ENCODE measurements at regions not wholly inside any gene's neighbourhood (a gene's known extent, or its start where the extent isn't known, plus 50 kb on each side); places are given as distances from the start of the nearest gene placed in this dataset.
"Not testable (repeated sequence)": the region's sequence is repeated elsewhere in the genome, so short reads cannot be mapped to it uniquely, and the experiment has no call there.

GRCh38 chr9:22643541-22643940, 196.9 kb downstream of the DMRTA1 start:
- ATAC-seq (ENCODE audit: poor library complexity) = no peak
- DNase-seq = no peak
- intact Hi-C loops (cut with DNase I) = no loop called here

GRCh38 chr9:22645893-22646292, 199.3 kb downstream of the DMRTA1 start:
- no peak for ATAC-seq (ENCODE audit: poor library complexity)
- DNase-seq = no peak
- intact Hi-C loops (cut with DNase I) = no loop called here

GRCh38 chr9:22649384-22649783, 202.8 kb downstream of the DMRTA1 start:
- intact Hi-C loops (cut with DNase I) = no loop called here
- no peak for DNase-seq
- ATAC-seq (ENCODE audit: poor library complexity) = peak; percentile 46

GRCh38 chr9:22650145-22650544, 203.5 kb downstream of the DMRTA1 start:
- DNase-seq (no peak), ATAC-seq (ENCODE audit: poor library complexity) (no peak)
- intact Hi-C loops (cut with DNase I) = no loop called here

GRCh38 chr9:22650946-22651345, 204.3 kb downstream of the DMRTA1 start:
- DNase-seq (no peak), ATAC-seq (ENCODE audit: poor library complexity) (no peak)
- intact Hi-C loops (cut with DNase I) = no loop called here

- intact Hi-C loops (cut with DNase I) = no loop called here
- ATAC-seq (ENCODE audit: poor library complexity) (no peak), DNase-seq (no peak)
Observed at GRCh38 chr9:22654833-22655232, 208.2 kb downstream of the DMRTA1 start.

GRCh38 chr9:22657713-22658112, 211.1 kb downstream of the DMRTA1 start:
- ATAC-seq (ENCODE audit: poor library complexity) = no peak
- no peak for DNase-seq
- intact Hi-C loops (cut with DNase I) = no loop called here

GRCh38 chr9:22658484-22658883, 211.9 kb downstream of the DMRTA1 start:
- ATAC-seq (ENCODE audit: poor library complexity); intact Hi-C loops (cut with DNase I); DNase-seq: not testable (repeated sequence)

- intact Hi-C loops (cut with DNase I) = no loop called here
- ATAC-seq (ENCODE audit: poor library complexity) (no peak), DNase-seq (no peak)
Observed at GRCh38 chr9:22682536-22682935, 235.9 kb downstream of the DMRTA1 start.

GRCh38 chr9:22682961-22683699, 236.5 kb downstream of the DMRTA1 start:
- ATAC-seq (ENCODE audit: poor library complexity) (no peak), DNase-seq (no peak)
- intact Hi-C loops (cut with DNase I) = no loop called here

GRCh38 chr9:22683700-22684075, 237.1 kb downstream of the DMRTA1 start:
- intact Hi-C loops (cut with DNase I) = no loop called here
- ATAC-seq (ENCODE audit: poor library complexity) (no peak), DNase-seq (no peak)

GRCh38 chr9:22693156-22693555, 246.5 kb downstream of the DMRTA1 start:
- DNase-seq (no peak), ATAC-seq (ENCODE audit: poor library complexity) (no peak)
- intact Hi-C loops (cut with DNase I) = no loop called here

GRCh38 chr9:22700171-22700570, 253.5 kb downstream of the DMRTA1 start:
- DNase-seq (no peak), ATAC-seq (ENCODE audit: poor library complexity) (no peak)
- intact Hi-C loops (cut with DNase I) = no loop called here

- no peak for ATAC-seq (ENCODE audit: poor library complexity)
- intact Hi-C loops (cut with DNase I) = no loop called here
- no peak for DNase-seq
Observed at GRCh38 chr9:22718653-22719052, 272.0 kb downstream of the DMRTA1 start.

- ATAC-seq (ENCODE audit: poor library complexity) (no peak), DNase-seq (no peak)
- intact Hi-C loops (cut with DNase I) = no loop called here
Observed at GRCh38 chr9:22722492-22722891, 275.9 kb downstream of the DMRTA1 start.

GRCh38 chr9:22731786-22732185, 285.2 kb downstream of the DMRTA1 start:
- ATAC-seq (ENCODE audit: poor library complexity) (no peak), DNase-seq (no peak)
- intact Hi-C loops (cut with DNase I) = no loop called here

GRCh38 chr9:22739712-22740111, 293.1 kb downstream of the DMRTA1 start:
- DNase-seq (no peak), ATAC-seq (ENCODE audit: poor library complexity) (no peak)
- intact Hi-C loops (cut with DNase I) = no loop called here

GRCh38 chr9:22740781-22741180, 294.2 kb downstream of the DMRTA1 start:
- ATAC-seq (ENCODE audit: poor library complexity) (no peak), DNase-seq (no peak)
- intact Hi-C loops (cut with DNase I) = no loop called here

- intact Hi-C loops (cut with DNase I) = no loop called here
- ATAC-seq (ENCODE audit: poor library complexity) (no peak), DNase-seq (no peak)
Observed at GRCh38 chr9:22742401-22742800, 295.8 kb downstream of the DMRTA1 start.

GRCh38 chr9:22773501-22774220, 327.0 kb downstream of the DMRTA1 start:
- ATAC-seq (ENCODE audit: poor library complexity) = no peak
- DNase-seq = no peak
- intact Hi-C loops (cut with DNase I) = no loop called here
